Body of pancreas (tissue), 4 donors: ENCODE measurements at regions not wholly inside any gene's neighbourhood (a gene's known extent, or its start where the extent isn't known, plus 50 kb on each side); places are given as distances from the start of the nearest gene placed in this dataset.

Experiments
- CTCF ChIP-seq, 7 experiments: fragments of 450-650 bp in 4 of 7; fragments of 200-600 bp in 3 of 7; sonication (generic) in 3 of 7; IDR thresholded peaks; one replicate each; pipeline ENCODE4 v1.5.1; 2016 to 2019; ENCODE audit warnings: antibody characterized with exemption in 7 of 7
- POLR2A ChIP-seq, 3 donors: fragments of 450-650 bp; IDR thresholded peaks; one replicate each; pipeline ENCODE4 v1.6.1; 2016; ENCODE audit warnings: antibody characterized with exemption in 3 of 3, mild to moderate bottlenecking in 2 of 3

GRCh38 chr4:83839615-83840014 lies 303.7 kb downstream of the GPAT3 start:
- TF ChIP-seq CTCF (IDR thresholded peaks at IDR 0.05) (no peak), POLR2A (IDR thresholded peaks at IDR 0.05) (no peak)
